HG02885 (cell line): ENCODE measurements at regions not wholly inside any gene's neighbourhood (a gene's known extent, or its start where the extent isn't known, plus 50 kb on each side); places are given as distances from the start of the nearest gene placed in this dataset.
"Not testable (repeated sequence)": the region's sequence is repeated elsewhere in the genome, so short reads cannot be mapped to it uniquely, and the experiment has no call there.

Experiments
- ATAC-seq: cut with Tn5 transposase; IDR thresholded peaks from one replicate; pipeline ENCODE4 v1.9.1; 2021; ENCODE audit warnings: mild to moderate bottlenecking; ENCODE audit not compliant: unreplicated experiment, poor library complexity

DNA sequence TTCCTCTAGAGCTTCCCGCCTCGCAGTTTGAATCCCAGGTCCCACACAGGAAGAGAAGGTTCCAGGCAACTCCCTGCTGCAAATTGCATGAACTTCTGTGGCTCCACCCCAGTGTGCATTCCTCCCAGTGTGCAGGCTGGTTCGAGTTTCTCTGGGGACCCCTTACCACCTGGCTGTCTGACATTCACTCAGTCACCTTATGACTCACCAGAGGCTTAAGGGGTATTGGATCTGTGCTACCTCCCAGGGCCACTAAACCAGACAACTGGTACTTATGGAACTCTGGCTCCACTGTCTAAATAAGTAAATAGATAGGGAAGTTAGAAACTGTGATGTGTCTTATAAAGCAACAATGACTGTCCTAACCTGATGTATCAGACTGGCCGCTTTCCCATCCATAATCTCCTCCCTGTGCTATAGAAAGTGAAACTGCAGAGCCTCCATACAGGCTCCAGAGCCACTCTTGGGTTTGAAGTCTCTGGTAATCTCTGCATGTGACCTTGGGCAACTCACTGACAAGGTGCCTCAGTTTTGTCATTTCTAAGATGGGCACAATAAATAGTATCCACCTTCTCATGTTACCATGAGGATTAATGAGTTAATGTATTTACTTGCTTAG, 720.6 kb downstream of the SEMA5A start:
- no peak for ATAC-seq

- ATAC-seq: no peak
Observed at GRCh38 chr5:8826508-8826907, 719.4 kb downstream of the SEMA5A start.

GRCh38 chr5:8827696-8828095, 718.2 kb downstream of the SEMA5A start:
- ATAC-seq: no peak

DNA sequence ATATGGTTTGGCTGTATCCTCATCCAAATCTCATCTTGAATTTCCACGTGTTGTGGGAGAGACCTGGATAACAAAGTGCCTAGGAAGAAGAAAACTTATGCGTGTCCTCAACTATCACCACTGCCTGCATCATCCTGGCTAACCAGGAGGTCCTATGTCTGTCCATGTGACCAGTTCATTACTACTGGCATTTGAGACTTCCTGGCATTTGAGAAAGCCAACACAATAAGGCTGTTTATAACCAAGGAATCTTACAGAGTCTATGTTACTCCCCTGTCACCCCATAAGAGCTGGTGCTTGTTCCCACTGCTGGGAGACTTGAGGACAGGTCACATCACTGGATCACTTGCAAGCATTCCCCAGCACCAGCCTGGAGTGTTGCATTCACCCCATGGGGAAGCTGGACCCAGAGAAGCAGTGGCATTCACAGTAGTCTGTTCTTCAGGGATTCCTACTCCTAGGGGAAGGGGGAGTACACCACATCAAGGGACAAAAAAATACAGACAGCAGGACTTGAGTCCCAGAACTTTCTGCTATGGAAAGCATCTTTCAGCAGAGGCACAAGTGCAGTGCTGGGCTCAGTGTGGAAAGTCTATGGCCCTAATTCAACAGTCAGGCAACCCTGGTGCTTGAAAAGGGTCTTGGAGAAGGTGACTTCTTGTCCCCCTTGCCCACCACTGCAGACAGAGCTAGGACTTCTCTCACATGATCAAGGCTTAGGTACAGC, 717.1 kb downstream of the SEMA5A start:
- no peak for ATAC-seq

GRCh38 chr5:8829323-8830029, 716.4 kb downstream of the SEMA5A start:
- ATAC-seq: no peak

DNA sequence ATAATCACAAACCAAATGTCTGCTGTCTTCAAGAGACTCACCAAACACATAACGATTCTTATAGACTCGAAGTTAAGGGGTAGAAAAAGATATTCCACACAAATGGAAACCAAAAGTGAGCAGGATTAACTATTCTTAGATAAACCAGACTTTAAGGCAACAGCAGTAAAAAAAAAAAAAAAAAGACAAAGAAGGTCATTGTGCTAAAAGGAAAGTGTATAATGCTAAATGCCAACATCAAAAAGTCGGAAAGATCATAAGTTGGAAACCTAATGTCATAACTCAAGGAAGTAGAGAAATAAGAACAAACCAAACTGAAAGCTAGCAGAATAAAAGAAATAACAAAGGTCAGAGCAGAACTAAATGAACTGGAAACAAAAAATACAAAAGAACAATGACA, 714.6 kb downstream of the SEMA5A start:
- no peak for ATAC-seq

GRCh38 chr5:8831854-8832253, 714.0 kb downstream of the SEMA5A start:
- no peak for ATAC-seq

- no peak for ATAC-seq
Observed at GRCh38 chr5:8839361-8840055, 706.4 kb downstream of the SEMA5A start.

DNA sequence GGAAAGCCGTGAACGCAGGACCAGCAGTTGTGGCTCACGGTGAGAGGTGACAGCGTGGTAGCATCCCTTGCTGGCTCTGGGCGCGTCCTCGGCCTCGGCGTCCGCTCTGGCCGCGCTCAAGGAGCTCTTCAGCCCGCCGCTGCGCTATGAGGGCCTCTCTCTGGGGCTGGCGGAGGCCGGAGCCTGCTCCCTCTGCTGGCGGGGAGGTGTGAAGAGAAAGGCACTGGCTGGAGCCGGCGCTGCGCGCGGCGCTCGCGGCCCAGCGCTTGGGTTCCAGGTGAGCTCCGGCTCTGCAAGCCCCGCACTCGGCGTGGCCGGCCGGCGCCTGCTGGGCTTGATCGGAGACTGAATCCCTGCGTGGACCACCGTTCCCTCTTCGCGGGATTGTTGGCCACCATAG, 705.6 kb downstream of the SEMA5A start:
- no peak for ATAC-seq

DNA sequence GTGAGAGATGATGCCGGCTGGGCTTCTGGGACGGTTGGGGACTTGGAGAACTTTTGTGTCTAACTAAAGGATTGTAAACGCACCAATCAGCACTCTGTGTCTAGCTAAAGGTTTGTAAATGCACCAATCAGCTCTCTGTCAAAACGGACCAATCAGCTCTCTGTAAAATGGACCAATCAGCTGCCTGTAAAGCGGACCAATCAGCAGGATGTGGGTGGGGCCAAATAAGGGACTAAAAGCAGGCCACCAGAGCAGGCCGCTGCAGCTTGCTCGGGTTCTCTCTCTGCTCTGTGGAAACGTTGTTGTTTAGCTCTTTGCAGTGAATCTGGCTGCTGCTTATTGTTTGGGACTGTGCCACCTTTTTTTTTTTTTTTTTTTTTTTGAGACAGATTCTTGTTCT, 705.1 kb downstream of the SEMA5A start:
- ATAC-seq: not testable (repeated sequence)

DNA sequence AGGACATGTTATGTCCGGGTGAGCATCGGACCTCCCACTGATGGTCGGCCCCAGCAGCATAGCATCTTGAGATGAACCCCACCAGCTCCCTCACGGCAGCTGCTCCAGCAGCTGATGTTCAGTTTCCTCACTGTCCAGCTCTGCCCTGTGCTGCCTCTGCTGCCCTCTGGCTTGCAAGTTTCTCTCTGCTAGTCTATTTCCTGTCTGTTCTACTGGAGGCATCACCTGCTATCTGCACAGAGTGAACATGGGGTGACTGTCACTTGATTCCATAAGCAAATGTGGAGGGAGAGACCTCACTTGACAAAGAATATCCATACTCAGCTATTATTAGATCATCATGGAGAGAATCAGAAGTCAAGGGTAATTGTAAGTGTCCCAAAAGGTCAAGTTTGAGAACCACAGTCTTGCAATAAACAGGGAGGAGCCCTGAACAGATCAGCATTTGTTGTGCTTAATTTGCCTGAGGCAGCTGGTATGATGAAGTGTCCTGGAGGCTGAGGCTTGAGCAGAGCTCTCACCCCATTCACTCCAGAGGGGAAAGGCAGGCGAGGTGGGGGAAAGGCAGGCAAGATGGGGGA, 702.8 kb downstream of the SEMA5A start:
- no peak for ATAC-seq

DNA sequence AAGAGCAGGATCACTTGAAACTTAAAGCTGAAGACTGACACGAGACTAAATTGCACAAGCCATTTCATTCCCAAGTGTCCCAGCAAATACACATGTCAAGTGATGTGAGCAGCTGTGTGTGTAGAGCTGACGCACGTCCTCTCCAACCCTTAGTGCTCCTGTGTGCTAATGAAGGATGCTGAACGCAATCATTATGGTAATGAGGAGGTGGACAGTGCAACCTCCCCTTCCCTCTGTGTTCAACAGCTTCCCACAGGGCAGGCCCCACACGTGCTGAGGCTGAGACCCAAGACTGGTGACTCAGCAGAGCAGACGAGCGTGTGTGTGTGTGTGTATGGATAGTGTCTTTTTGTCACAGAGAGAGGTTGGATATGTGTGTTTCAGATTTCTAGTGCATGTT, 702.1 kb downstream of the SEMA5A start:
- ATAC-seq: no peak

GRCh38 chr5:8844206-8844605, 701.7 kb downstream of the SEMA5A start:
- ATAC-seq: no peak

DNA sequence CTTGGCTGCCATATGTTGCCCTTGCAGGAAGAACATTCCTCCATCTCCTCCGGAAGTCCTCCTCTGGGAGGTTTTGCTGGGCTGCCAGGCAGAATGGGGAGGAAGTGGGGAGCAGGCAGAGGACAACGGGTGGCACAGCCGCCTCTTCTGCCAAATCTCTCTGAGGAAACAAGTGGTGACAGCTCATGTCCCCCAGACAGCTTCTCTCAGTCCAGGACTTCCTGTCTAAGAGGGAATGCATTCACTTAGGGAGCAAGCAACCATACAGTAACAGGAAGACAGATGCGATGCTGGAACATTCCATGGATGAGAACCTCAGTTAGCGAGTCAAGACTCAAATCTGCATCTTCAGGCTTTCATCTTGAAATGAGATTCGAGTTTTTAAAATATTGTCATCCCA, 701.0 kb downstream of the SEMA5A start:
- no peak for ATAC-seq

DNA sequence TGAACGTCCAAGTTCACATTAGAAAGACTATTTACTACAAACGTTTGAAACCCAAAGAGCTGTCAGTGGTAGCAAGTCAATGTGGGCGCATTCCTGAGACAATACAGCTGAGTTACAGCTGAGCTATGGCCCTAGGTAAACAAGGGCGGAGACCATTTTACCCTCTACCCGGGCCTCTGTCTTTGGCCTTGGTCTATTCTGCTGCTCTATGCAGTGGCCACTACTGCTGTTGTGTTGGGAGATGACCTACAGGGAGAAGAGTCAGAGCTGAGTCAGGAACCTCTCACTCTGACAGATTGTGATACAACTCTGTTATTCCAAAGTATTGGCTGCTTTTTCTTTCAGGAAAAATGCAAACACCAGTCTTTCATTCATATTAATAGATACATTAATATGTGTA, 700.6 kb downstream of the SEMA5A start:
- no peak for ATAC-seq

- no peak for ATAC-seq
Observed at GRCh38 chr5:8848366-8848765, 697.5 kb downstream of the SEMA5A start.

GRCh38 chr5:8848997-8849594, 696.8 kb downstream of the SEMA5A start:
- ATAC-seq: no peak

- ATAC-seq: no peak
Observed at GRCh38 chr5:8851101-8851500, 694.8 kb downstream of the SEMA5A start.

DNA sequence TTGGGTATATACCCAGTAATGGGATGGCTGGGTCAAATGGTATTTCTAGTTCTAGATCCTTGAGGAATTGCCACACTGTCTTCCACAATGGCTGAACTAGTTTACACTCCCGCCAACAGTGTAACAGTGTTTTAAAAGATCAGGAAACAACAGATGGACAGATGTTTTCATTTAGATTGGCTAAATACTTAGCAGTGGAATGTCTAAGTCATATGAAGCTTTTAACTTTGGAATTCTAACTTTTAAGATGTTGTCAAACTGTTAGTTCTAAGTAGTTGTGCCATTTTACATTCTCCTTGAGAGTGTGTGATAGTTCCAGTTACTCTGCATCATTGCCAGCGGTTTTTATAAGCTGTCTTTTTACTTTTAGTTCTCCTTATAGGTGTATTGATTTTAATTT, 688.8 kb downstream of the SEMA5A start:
- ATAC-seq: no peak

DNA sequence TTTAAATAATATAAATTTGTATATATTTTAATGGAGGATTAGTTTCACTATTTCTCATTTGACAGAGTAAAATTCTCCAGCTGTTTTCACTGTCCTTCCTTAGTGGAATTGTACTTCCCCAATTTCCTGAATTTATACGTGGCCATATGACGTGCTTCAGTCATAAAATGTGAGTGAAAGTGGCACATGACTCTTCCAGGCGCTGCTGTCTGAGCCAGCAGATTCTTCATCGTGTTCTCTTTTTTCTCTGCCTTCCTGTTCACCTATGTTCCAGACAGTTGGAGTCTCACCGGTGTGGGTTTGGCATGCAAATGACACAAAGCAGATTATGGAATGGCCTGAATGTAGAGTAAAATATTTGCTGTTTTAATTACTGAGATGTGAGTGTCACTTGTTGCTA, 684.1 kb downstream of the SEMA5A start:
- no peak for ATAC-seq
